GM19328 (cell line): ENCODE measurements at regions not wholly inside any gene's neighbourhood (a gene's known extent, or its start where the extent isn't known, plus 50 kb on each side); places are given as distances from the start of the nearest gene placed in this dataset.
A peak's percentile ranks its signal among the peaks of the same experiment; 100 is the strongest.
"Not testable (repeated sequence)": the region's sequence is repeated elsewhere in the genome, so short reads cannot be mapped to it uniquely, and the experiment has no call there.

Experiments used
- ATAC-seq: cut with Tn5 transposase; IDR thresholded peaks from one replicate; pipeline ENCODE4 v1.9.1; 2021; ENCODE audit warnings: mild to moderate bottlenecking, moderate library complexity; ENCODE audit not compliant: unreplicated experiment

GRCh38 chr13:50466456-50466855 is 377.0 kb downstream of the DLEU7 start:
- ATAC-seq = no peak

GRCh38 chr13:50467156-50468110 is 376.1 kb downstream of the DLEU7 start:
- ATAC-seq = no peak

GRCh38 chr13:50468849-50469669 is 374.4 kb downstream of the DLEU7 start:
- ATAC-seq = no peak

GRCh38 chr13:50473050-50473449 is 370.4 kb downstream of the DLEU7 start:
- not testable (repeated sequence) for ATAC-seq

- no peak for ATAC-seq
Observed at GRCh38 chr13:50474088-50474662, 369.3 kb downstream of the DLEU7 start.

GRCh38 chr13:50476577-50477285 is 366.8 kb downstream of the DLEU7 start:
- no peak for ATAC-seq

GRCh38 chr13:50481936-50482335 is 361.6 kb downstream of the DLEU7 start:
- no peak for ATAC-seq

GRCh38 chr13:50483416-50483815 is 360.1 kb downstream of the DLEU7 start:
- ATAC-seq = no peak

- ATAC-seq = no peak
Observed at GRCh38 chr13:50484472-50485113, 358.9 kb downstream of the DLEU7 start.

- ATAC-seq = no peak
Observed at GRCh38 chr13:50485979-50486935, 357.2 kb downstream of the DLEU7 start.

- no peak for ATAC-seq
Observed at GRCh38 chr13:50493683-50494082, 349.8 kb downstream of the DLEU7 start.

GRCh38 chr13:50494138-50494537 is 349.4 kb downstream of the DLEU7 start:
- ATAC-seq = no peak

GRCh38 chr13:50503212-50503611 is 340.3 kb downstream of the DLEU7 start:
- ATAC-seq = not testable (repeated sequence)

GRCh38 chr13:50509167-50509566 is 334.3 kb downstream of the DLEU7 start:
- no peak for ATAC-seq

- no peak for ATAC-seq
Observed at GRCh38 chr13:50509771-50510441, 333.6 kb downstream of the DLEU7 start.

- ATAC-seq = not testable (repeated sequence)
Observed at GRCh38 chr13:50510885-50511545, 332.5 kb downstream of the DLEU7 start.

GRCh38 chr13:50511877-50512341 is 331.6 kb downstream of the DLEU7 start:
- ATAC-seq = peak; percentile 33
